ENCODE measurements at regions not wholly inside any gene's neighbourhood (a gene's known extent, or its start where the extent isn't known, plus 50 kb on each side); places are given as distances from the start of the nearest gene placed in this dataset.

DNA sequence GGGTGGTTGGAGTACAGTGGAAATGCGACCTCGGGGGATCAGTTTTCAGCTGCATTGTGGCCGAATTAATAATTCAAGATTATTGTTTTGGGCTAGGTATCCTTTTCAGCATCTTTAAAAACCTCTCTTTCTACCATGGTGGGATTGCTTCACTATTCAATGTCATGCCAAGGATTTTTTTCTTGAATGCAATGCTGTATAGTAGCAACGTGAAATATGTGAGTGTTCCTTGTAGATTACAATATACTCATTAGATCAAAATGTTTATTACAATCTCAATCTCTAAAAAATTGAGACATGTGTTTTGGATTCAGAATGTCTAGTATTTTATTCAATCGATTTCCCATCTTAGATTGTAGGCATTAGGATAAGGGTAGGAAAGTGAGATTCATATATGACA is 586.5 kb upstream of the TBL1XR1 start:
- H3K36me3 Mint-ChIP-seq (ENCODE audit: insufficient read depth, unreplicated experiment): no peaks in the 10 kb centered on the region
- BruUV-seq (replicated peaks): no TSS peak
- POLR2A ChIA-PET: no interaction called here

GRCh38 chr3:177787279-177788041 is 590.2 kb upstream of the TBL1XR1 start:
- Mint-ChIP-seq H3K27me3 (ENCODE audit: insufficient read depth, unreplicated experiment) (no peaks in the 10 kb centered on the region), H3K36me3 (ENCODE audit: insufficient read depth, unreplicated experiment) (no peaks in the 10 kb centered on the region), H3K4me1 (ENCODE audit: insufficient read depth, unreplicated experiment) (no peaks in the 10 kb centered on the region), H3K27ac (ENCODE audit: low read depth, unreplicated experiment) (no peak overlapping the region), H3K9me3 (ENCODE audit: unreplicated experiment) (no peaks in the 10 kb centered on the region), H3K4me3 (ENCODE audit: unreplicated experiment) (no peak overlapping the region)
- POLR2A ChIA-PET: interaction anchor here (0.8 to 2.1 kb wide), 2 partner anchors 10 to 11 kb away, joined by 3 to 8 read pairs; no protein-coding TSS in a partner anchor
- CTCF ChIA-PET: interaction anchor here (0.7 kb wide), 1 partner anchor 425 kb away, joined by 3 read pairs; no protein-coding TSS in a partner anchor
- TF ChIP-seq CTCF (IDR thresholded peaks at IDR 0.05; ENCODE audit: unreplicated experiment): no peak
- BruUV-seq (replicated peaks): no TSS peak
- no peak for DNase-seq (ENCODE audit: unreplicated experiment)
- intact Hi-C loops (cut with micrococcal nuclease): no loop called here

More for the DNA sequence above, 586.5 kb upstream of the TBL1XR1 start:
- CTCF ChIA-PET: interaction anchor here (1.5 kb wide), 1 partner anchor 24 kb away, joined by 6 read pairs; no protein-coding TSS in a partner anchor
- Mint-ChIP-seq H3K27me3 (ENCODE audit: insufficient read depth, unreplicated experiment) (no peaks in the 10 kb centered on the region), H3K4me3 (ENCODE audit: unreplicated experiment) (no peak overlapping the region), H3K27ac (ENCODE audit: low read depth, unreplicated experiment) (no peak overlapping the region), H3K4me1 (ENCODE audit: insufficient read depth, unreplicated experiment) (no peaks in the 10 kb centered on the region), H3K9me3 (ENCODE audit: unreplicated experiment) (no peaks in the 10 kb centered on the region)
- DNase-seq (ENCODE audit: unreplicated experiment): no peak
- intact Hi-C loops (cut with micrococcal nuclease): no loop called here
- TF ChIP-seq CTCF (IDR thresholded peaks at IDR 0.05; ENCODE audit: unreplicated experiment): no peak

DNA sequence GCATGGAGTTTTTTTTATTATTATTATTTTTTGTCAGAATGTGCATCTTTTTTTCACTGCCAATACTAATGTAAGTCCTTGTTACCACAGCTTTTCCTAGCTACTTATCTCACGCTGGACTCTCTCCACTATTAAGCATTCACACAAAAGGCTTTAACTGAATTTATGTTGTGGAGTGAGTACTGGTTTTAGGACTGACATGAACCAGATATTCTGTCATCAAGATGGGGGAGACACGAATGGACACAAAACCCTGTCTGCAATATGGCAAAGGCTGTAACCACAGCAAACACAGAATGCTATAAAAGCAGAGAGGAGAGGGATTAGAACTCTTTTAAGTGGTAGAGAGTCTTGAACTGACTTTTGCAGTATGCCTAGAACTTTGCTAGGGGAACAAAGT is 592.2 kb upstream of the TBL1XR1 start:
- H3K9me3 Mint-ChIP-seq (ENCODE audit: unreplicated experiment): no peaks in the 10 kb centered on the region
- intact Hi-C loops (cut with micrococcal nuclease): no loop called here
- POLR2A ChIA-PET: interaction anchor here (0.7 to 2.1 kb wide), 3 partner anchors 13 to 27 kb away, joined by 3 to 8 read pairs (median 3); no protein-coding TSS in a partner anchor
- no peaks in the 10 kb centered on the region for H3K4me1 Mint-ChIP-seq (ENCODE audit: insufficient read depth, unreplicated experiment)
- DNase-seq (ENCODE audit: unreplicated experiment): no peak
- H3K36me3 Mint-ChIP-seq (ENCODE audit: insufficient read depth, unreplicated experiment): no peaks in the 10 kb centered on the region
- H3K4me3 Mint-ChIP-seq (ENCODE audit: unreplicated experiment): no peak overlapping the region
- H3K27ac Mint-ChIP-seq (ENCODE audit: low read depth, unreplicated experiment): no peak overlapping the region
- BruUV-seq (replicated peaks): no TSS peak
- no peak for TF ChIP-seq CTCF (IDR thresholded peaks at IDR 0.05; ENCODE audit: unreplicated experiment)
- no peaks in the 10 kb centered on the region for H3K27me3 Mint-ChIP-seq (ENCODE audit: insufficient read depth, unreplicated experiment)
- CTCF ChIA-PET: interaction anchor here (0.6 kb wide), 2 partner anchors 38 to 591 kb away, joined by 3 to 5 read pairs; no protein-coding TSS in a partner anchor

DNA sequence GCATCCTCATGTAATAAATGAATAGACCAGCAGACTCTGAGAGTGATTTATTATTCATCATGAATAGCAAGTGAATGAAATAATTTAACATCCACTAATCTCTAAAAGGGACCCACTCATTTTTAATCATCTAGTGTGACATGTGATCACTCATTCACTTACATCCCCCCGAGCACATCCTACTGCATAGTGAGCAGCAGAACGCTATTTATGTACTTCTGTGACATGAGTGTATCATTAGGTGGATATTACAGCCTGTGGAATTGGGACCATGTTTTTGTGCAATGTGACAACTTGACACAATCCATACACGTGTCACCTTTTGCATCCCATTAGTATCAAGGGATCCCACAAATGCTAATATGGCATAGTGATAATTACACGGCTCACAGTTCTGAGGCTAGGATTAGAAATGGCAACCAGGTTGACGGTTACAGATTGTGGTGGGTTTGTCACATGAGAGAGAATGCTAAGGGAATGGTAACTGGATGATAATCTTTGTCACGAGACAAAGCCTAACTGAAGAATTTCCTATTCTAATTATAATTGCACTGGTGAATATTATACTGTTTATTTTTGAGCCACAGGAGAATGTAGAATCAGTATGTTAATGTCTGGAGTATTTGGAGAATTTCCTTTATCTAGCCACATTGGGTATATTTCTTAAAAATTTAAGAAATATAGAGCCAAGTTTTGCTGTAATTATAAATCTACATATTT is 595.2 kb upstream of the TBL1XR1 start:
- Mint-ChIP-seq H3K4me3 (ENCODE audit: unreplicated experiment) (no peak overlapping the region), H3K27ac (ENCODE audit: low read depth, unreplicated experiment) (no peak overlapping the region), H3K9me3 (ENCODE audit: unreplicated experiment) (no peaks in the 10 kb centered on the region), H3K4me1 (ENCODE audit: insufficient read depth, unreplicated experiment) (no peaks in the 10 kb centered on the region), H3K36me3 (ENCODE audit: insufficient read depth, unreplicated experiment) (no peaks in the 10 kb centered on the region), H3K27me3 (ENCODE audit: insufficient read depth, unreplicated experiment) (no peaks in the 10 kb centered on the region)
- POLR2A ChIA-PET: no interaction called here
- TF ChIP-seq CTCF (IDR thresholded peaks at IDR 0.05; ENCODE audit: unreplicated experiment): no peak
- DNase-seq (ENCODE audit: unreplicated experiment): no peak
- CTCF ChIA-PET: no interaction called here
- BruUV-seq (replicated peaks): no TSS peak
- intact Hi-C loops (cut with micrococcal nuclease): no loop called here
